ENCODE measurements at regions not wholly inside any gene's neighbourhood (a gene's known extent, or its start where the extent isn't known, plus 50 kb on each side); places are given as distances from the start of the nearest gene placed in this dataset.

DNA sequence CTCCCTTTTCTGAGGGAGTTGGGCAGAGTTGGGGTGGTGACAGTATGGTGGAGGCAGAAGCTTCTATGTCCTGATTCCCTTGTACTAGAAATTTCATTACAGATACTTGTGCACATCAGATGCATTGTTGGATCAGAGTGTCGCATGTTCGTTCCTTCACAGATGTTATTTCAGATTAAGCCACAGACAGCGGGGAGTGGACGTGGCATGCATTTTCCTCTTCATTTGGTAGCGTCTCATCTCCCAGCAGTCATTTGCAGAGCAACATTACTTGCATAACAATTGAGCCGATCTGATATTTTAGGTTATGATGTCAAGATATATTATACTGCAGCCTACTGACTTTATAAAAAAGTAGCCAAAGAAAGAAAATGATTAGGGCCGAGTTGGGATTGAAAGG lies 261.6 kb upstream of the SASH1 start:
- Mint-ChIP-seq H3K36me3 (ENCODE audit: insufficient read depth) (no peaks in the 10 kb centered on the region), H3K4me1 (ENCODE audit: low read depth) (no peaks in the 10 kb centered on the region), H3K4me3 (no peak overlapping the region), H3K9me3 (no peaks in the 10 kb centered on the region), H3K27me3 (ENCODE audit: low read depth) (no peaks in the 10 kb centered on the region)
- ATAC-seq (no peak), DNase-seq (no peak)

DNA sequence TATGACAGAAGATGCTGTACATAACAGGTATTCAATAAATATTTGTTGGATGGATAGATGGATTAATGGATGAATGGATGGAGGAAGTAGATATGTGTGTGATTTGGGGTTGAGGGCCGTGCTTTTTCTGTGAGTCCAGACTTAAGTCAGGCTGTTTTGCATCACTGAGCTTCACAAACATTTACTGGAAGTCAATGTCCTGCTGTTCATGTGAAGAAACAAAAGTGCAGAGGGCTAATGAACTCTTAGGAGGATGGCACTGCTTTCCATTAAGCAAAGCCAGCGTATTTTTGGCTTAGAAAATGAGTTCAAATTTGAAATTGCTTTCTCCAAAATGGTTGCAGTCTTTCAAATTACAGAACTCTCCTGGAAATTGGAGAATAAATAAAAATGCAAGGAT lies 260.6 kb upstream of the SASH1 start:
- Mint-ChIP-seq H3K27me3 (ENCODE audit: low read depth) (no peaks in the 10 kb centered on the region), H3K9me3 (no peaks in the 10 kb centered on the region), H3K4me3 (no peak overlapping the region), H3K36me3 (ENCODE audit: insufficient read depth) (no peaks in the 10 kb centered on the region), H3K4me1 (ENCODE audit: low read depth) (no peaks in the 10 kb centered on the region)
- no peak for ATAC-seq
- DNase-seq = no peak

DNA sequence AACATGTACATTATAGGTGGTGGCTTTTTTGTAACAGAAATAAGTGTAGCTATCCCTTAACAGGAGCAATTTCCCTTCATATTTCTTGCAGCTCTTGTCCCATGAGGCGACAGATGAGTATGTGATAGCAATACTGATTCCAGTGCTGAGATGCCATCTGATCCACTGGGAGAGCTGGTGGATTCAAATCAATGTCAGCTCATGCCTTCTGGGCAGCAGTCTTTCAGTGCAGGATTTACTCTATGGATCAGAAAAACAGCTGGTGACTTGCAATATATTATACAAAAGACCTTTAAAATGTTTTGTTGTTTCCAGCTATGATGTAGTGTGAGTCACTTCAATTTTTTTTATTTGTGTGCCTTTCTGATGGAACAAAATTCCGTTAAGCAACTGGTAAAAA lies 259.9 kb upstream of the SASH1 start:
- DNase-seq (no peak), ATAC-seq (no peak)
- no peaks in the 10 kb centered on the region for H3K4me1 Mint-ChIP-seq (ENCODE audit: low read depth)
- H3K4me3 Mint-ChIP-seq = no peak overlapping the region
- H3K9me3 Mint-ChIP-seq = no peaks in the 10 kb centered on the region
- no peaks in the 10 kb centered on the region for H3K36me3 Mint-ChIP-seq (ENCODE audit: insufficient read depth)
- H3K27me3 Mint-ChIP-seq (ENCODE audit: low read depth) = no peaks in the 10 kb centered on the region

DNA sequence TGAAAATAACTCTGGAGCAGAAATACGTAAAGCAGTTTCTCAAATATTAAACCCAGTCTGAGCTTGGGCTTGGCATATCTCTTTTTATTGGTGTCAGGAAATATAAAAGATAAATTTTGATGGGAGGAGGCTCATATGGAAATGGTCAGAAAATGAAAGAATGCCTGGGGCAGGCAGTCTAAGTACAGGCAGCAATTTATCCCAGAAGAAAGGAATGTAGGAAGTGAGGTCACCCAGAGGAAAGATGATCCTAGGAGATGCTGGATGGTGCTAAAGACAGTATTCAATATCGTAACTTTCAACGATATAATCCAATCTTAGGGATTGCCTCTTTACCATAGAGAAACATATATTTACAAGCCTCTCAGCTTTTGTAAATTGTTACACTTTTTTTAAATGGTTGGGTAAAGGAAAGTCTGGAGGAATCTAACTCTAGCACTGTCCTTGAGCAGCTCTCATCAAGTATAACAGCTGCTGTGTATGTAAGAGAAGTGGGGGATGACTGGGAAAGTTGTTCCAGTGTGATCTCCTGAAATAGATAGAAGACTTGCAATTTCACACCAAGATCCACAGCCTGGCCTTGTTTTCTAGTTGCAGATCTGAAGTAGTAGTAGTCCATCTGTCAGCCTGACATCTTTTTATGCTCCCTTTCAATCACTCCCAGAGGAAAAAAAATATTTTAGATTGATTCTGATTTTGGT lies 256.9 kb upstream of the SASH1 start:
- DNase-seq (no peak), ATAC-seq (no peak)
- no peaks in the 10 kb centered on the region for H3K36me3 Mint-ChIP-seq (ENCODE audit: insufficient read depth)
- peaks cover 9% of the 10 kb centered on the region for H3K9me3 Mint-ChIP-seq
- no peak overlapping the region for H3K4me3 Mint-ChIP-seq
- H3K27me3 Mint-ChIP-seq (ENCODE audit: low read depth) = peaks cover 2% of the 10 kb centered on the region
- no peaks in the 10 kb centered on the region for H3K4me1 Mint-ChIP-seq (ENCODE audit: low read depth)

DNA sequence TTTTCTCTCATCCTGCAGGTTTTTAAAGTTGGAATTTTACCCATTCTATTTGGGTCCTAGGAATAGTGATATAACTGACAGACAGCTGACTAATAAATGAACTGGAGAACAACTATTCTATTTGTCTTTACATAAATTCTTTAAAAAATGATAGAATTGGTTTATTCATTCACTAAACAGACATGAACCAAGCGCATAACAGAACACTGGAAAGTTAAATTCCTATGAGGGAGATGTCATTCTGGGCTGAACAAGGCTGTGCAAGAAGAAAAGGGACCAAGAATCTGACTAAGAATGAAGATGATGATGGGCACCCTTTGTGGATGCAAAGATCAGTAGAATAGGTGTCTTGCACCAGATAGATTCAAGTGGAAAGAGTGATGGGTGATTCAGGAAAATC lies 256.3 kb upstream of the SASH1 start:
- Mint-ChIP-seq H3K36me3 (ENCODE audit: insufficient read depth) (no peaks in the 10 kb centered on the region), H3K4me1 (ENCODE audit: low read depth) (no peaks in the 10 kb centered on the region), H3K4me3 (no peak overlapping the region), H3K27me3 (ENCODE audit: low read depth) (peaks cover 2% of the 10 kb centered on the region), H3K9me3 (peaks cover 15% of the 10 kb centered on the region)
- no peak for ATAC-seq
- DNase-seq = no peak

DNA sequence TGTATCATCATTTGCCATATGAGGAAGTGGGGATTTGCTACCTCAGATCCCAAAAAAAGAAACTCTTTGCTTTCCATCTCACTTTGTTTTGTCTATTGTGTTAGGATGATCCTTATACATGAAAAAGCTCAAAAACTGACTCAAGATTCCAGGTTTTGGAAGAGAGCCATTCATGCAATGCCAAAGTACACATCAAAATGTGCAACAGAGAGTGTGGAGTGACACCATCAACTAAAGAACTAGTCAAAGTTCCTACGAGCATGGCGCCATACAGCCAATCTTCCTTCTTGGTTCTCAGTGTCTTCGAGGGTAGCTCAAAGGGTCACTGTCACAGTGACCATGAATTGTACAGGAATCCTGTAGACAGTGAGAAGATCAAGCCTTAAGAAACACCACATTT lies 255.8 kb upstream of the SASH1 start:
- Mint-ChIP-seq H3K36me3 (ENCODE audit: insufficient read depth) (no peaks in the 10 kb centered on the region), H3K4me1 (ENCODE audit: low read depth) (no peaks in the 10 kb centered on the region), H3K27me3 (ENCODE audit: low read depth) (peaks cover 2% of the 10 kb centered on the region), H3K4me3 (no peak overlapping the region), H3K9me3 (peaks cover 16% of the 10 kb centered on the region)
- DNase-seq (no peak), ATAC-seq (no peak)

DNA sequence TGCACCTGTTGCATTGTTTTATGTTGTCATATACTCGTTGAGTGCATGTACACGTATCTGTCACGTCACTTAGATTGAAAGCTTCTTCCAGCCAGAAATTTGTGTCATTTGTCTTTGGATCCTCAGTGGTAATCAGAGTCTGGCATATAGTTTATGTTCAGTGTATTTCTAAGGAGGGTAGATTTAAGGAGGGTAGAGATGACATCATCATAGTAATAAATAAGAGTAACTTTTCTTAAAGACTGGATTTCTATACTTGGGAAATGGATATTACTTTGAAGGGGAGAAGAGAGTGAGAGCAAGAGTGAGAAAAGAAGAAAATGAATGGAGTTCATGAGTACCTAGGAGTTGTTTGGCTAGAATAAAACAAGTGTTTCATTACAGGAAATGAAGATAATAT lies 255.0 kb upstream of the SASH1 start:
- DNase-seq (no peak), ATAC-seq (no peak)
- H3K4me1 Mint-ChIP-seq (ENCODE audit: low read depth) = no peaks in the 10 kb centered on the region
- peaks cover 2% of the 10 kb centered on the region for H3K27me3 Mint-ChIP-seq (ENCODE audit: low read depth)
- no peaks in the 10 kb centered on the region for H3K36me3 Mint-ChIP-seq (ENCODE audit: insufficient read depth)
- H3K4me3 Mint-ChIP-seq = no peak overlapping the region
- peaks cover 22% of the 10 kb centered on the region for H3K9me3 Mint-ChIP-seq

DNA sequence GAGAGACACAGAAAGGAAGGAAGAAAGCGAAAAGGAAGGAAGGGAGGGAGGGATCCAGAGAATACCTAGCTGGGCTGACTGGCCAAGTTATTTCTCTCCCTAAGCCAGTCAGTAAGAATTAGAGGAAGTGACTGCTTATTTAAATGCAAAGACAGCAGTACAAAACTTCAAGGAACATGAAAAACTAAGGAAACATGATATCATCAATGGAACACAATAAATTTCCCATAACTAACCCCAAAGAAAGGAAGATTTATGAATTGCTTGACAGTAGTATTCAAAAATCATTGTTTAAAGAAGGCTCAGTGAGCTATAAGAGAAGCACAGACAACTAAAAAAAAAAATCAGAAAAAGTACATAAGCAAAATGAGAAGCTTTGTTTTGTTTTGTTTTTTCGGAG lies 252.3 kb upstream of the SASH1 start:
- H3K9me3 Mint-ChIP-seq = peaks cover 22% of the 10 kb centered on the region
- H3K27me3 Mint-ChIP-seq (ENCODE audit: low read depth) = peaks cover 2% of the 10 kb centered on the region
- DNase-seq = no peak
- H3K4me3 Mint-ChIP-seq = no peak overlapping the region
- ATAC-seq = no peak
- no peaks in the 10 kb centered on the region for H3K36me3 Mint-ChIP-seq (ENCODE audit: insufficient read depth)
- no peaks in the 10 kb centered on the region for H3K4me1 Mint-ChIP-seq (ENCODE audit: low read depth)

DNA sequence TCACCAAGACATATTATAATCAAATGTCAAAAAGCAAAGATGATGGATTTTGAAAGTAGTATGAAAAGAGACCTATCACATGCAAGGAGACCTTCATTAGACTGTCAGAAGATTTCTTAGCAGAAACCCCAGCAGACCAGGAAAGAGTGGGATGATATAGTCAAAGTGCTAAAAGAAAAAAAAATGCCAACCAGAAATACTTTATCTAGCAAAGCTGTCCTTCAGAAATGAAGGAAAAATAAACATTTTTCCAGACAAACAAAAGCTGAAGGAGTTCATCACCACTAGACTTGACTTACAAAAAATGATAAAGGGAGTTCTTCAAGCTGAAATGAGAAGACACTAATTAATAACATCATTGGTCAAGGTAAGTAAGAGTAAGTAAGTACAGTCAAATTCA lies 251.2 kb upstream of the SASH1 start:
- Mint-ChIP-seq H3K9me3 (peaks cover 22% of the 10 kb centered on the region), H3K27me3 (ENCODE audit: low read depth) (peaks cover 2% of the 10 kb centered on the region)
- DNase-seq = no peak

DNA sequence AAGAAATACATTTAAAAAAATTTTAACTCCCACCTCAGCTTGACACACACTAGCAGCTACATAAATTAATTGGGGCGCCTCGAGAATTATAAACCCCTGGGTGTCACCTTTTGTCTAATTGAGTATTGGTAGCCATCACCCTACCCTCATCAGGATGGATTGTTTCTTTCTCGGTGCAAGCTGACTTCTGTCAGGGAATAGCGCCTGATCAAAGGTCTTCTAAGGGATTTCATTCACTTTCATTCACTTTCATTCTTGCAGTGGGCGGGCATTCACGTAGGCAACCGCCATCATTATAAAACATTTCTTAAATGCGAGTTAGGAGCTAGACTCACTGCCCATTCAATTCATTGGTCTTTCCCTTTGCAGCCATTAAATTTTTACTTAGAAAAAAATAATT lies 239.2 kb upstream of the SASH1 start:
- no peaks in the 10 kb centered on the region for H3K9me3 Mint-ChIP-seq
- DNase-seq (no peak), ATAC-seq (no peak)
- no peaks in the 10 kb centered on the region for H3K36me3 Mint-ChIP-seq (ENCODE audit: insufficient read depth)
- no peaks in the 10 kb centered on the region for H3K27me3 Mint-ChIP-seq (ENCODE audit: low read depth)
- H3K4me1 Mint-ChIP-seq (ENCODE audit: low read depth) = no peaks in the 10 kb centered on the region
- H3K4me3 Mint-ChIP-seq = no peak overlapping the region

More for the DNA sequence above, 251.2 kb upstream of the SASH1 start:
- ATAC-seq = no peak
- Mint-ChIP-seq H3K4me3 (no peak overlapping the region), H3K36me3 (ENCODE audit: insufficient read depth) (no peaks in the 10 kb centered on the region), H3K4me1 (ENCODE audit: low read depth) (no peaks in the 10 kb centered on the region)

DNA sequence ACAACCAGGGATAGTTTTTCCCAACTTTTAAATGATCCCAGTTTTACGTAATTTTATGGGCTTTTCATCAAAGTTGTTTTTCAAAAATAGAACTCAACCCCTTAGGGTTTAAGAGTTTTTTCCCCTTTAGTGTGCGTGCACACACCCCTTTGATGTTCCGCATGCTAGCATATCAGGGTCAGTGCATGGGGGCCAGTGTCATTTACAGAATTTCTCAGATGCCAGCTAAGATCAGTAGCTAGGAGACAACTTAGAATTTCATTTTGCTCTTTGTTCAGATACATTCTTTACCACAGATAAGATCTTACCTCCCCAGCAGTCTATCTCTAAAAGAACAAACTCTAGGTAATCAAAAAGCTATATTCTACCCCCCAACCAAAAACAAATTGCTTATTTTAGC lies 238.5 kb upstream of the SASH1 start:
- H3K27me3 Mint-ChIP-seq (ENCODE audit: low read depth) = no peaks in the 10 kb centered on the region
- no peaks in the 10 kb centered on the region for H3K9me3 Mint-ChIP-seq
- no peak for ATAC-seq
- no peaks in the 10 kb centered on the region for H3K36me3 Mint-ChIP-seq (ENCODE audit: insufficient read depth)
- no peak for DNase-seq
- no peaks in the 10 kb centered on the region for H3K4me1 Mint-ChIP-seq (ENCODE audit: low read depth)
- H3K4me3 Mint-ChIP-seq = no peak overlapping the region

DNA sequence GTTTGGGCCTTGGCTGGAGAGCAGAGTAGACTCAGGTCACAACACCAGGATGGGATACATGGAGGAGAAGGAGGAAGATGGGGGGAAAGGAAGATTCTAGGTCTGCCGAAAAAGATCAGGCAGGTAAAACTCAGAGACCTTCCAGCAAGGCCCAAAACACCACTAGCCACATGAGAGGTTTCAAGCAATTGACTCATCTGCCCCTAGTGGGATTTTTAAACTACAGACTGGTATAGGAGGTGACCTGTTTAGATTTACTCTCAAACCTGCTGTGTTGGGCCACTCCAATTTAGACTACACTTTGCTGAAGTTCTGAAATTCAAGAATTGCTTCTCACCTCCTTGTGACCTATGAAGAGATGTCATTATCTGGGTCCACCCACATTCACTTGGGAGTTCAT lies 236.9 kb upstream of the SASH1 start:
- Mint-ChIP-seq H3K36me3 (ENCODE audit: insufficient read depth) (no peaks in the 10 kb centered on the region), H3K9me3 (no peaks in the 10 kb centered on the region), H3K4me3 (no peak overlapping the region), H3K27me3 (ENCODE audit: low read depth) (no peaks in the 10 kb centered on the region), H3K4me1 (ENCODE audit: low read depth) (no peaks in the 10 kb centered on the region)
- ATAC-seq (no peak), DNase-seq (no peak)

DNA sequence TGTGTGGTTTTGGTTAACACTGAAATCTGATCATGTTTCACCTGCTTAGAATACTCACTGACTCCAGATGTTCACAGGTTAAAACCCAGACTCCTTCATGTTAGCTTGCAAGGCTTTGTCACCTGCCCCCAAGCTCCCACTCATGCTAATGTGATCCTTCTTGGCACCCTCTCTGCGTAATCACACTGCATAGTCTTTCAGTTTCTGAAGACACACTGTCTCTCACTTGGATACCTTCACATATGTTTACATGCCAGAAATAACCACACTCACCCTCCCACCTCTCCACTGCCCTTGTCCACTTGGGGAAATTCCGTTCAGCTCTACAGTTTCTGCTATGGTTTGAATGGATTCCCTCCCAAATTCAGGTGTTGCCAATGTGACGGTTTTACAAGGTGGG lies 234.7 kb upstream of the SASH1 start:
- DNase-seq (no peak), ATAC-seq (peak in 1 of 2 donors; percentile 32)
- Mint-ChIP-seq H3K9me3 (no peaks in the 10 kb centered on the region), H3K4me1 (ENCODE audit: low read depth) (no peaks in the 10 kb centered on the region), H3K27me3 (ENCODE audit: low read depth) (no peaks in the 10 kb centered on the region), H3K4me3 (no peak overlapping the region), H3K36me3 (ENCODE audit: insufficient read depth) (no peaks in the 10 kb centered on the region)

DNA sequence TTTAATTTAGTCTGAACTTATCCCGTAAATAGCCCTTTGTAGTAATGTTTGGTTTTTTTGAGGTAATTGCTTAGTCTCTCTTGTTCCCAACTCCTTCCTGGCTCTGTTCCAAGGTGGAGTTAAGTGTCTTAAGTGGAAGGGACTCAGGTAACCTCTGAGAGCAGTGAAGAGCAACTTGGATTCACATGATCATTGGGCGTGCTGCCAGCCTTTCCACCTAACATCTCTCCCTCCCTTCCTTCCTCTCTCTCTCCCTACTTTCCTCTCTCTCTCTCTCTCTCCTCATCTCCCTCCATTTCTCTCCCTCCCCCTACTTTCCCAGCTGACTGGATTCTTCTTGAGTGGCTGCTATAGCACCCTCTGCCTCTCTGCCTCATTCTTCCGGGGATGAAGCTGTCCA lies 232.9 kb upstream of the SASH1 start:
- ATAC-seq (no peak), DNase-seq (no peak)
- Mint-ChIP-seq H3K9me3 (no peaks in the 10 kb centered on the region), H3K4me1 (ENCODE audit: low read depth) (no peaks in the 10 kb centered on the region), H3K36me3 (ENCODE audit: insufficient read depth) (no peaks in the 10 kb centered on the region), H3K4me3 (no peak overlapping the region), H3K27me3 (ENCODE audit: low read depth) (no peaks in the 10 kb centered on the region)

DNA sequence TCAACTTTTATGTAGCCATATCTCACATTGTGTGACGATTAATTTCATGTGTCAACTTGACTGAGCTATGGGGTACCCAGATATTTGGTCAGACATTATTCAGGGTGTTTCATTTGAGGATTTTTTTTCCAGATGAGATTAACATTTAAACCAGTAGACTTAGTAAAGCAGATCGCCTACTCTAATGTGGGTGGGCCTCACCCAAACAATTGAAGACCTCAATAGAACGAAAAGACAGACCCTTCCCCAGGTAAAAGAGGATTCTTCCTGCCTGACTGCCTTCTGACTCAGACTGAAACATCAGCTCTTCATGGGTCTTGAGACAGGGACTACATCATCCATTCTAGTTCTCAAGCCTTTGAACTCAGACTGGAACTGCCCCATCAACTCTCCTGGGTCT lies 231.7 kb upstream of the SASH1 start:
- H3K27me3 Mint-ChIP-seq (ENCODE audit: low read depth) = no peaks in the 10 kb centered on the region
- ATAC-seq (no peak), DNase-seq (no peak)
- no peaks in the 10 kb centered on the region for H3K36me3 Mint-ChIP-seq (ENCODE audit: insufficient read depth)
- no peaks in the 10 kb centered on the region for H3K9me3 Mint-ChIP-seq
- no peak overlapping the region for H3K4me3 Mint-ChIP-seq
- H3K4me1 Mint-ChIP-seq (ENCODE audit: low read depth) = no peaks in the 10 kb centered on the region

DNA sequence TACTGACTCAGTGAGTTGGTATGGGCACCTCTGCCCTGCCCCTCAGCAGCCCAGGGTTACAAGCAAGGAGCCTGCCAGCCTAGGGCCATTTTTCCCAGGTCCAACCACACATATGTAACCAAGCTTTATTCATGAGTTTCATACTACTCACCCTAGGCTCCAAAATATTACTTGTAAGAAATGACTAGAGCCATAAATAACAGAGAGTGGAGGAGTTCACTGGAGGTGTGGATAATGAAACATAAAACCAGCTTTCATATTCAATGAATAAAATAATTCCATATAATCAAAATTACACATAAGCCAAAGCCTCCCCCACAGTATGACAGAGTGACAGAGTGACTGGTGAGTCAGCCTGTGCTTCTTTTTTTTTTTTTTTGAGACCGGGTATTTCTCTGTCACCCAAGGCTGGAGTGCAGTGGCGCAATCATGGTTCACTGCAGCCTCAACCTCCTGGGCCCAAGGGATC lies 229.8 kb upstream of the SASH1 start:
- H3K9me3 Mint-ChIP-seq = no peaks in the 10 kb centered on the region
- H3K4me3 Mint-ChIP-seq = no peak overlapping the region
- ATAC-seq (peak; percentile 50 to 85), DNase-seq (no peak)
- no peaks in the 10 kb centered on the region for H3K4me1 Mint-ChIP-seq (ENCODE audit: low read depth)
- H3K36me3 Mint-ChIP-seq (ENCODE audit: insufficient read depth) = no peaks in the 10 kb centered on the region
- H3K27me3 Mint-ChIP-seq (ENCODE audit: low read depth) = no peaks in the 10 kb centered on the region

All from activated T-cell treated with anti-CD3 and anti-CD28 coated beads, Interleukin-2, amount 50 U/mL, for 4 hours (primary cell).